Vagina (tissue), 2 donors: ENCODE measurements at regions not wholly inside any gene's neighbourhood (a gene's known extent, or its start where the extent isn't known, plus 50 kb on each side); places are given as distances from the start of the nearest gene placed in this dataset.

Experiments
- DNase-seq, 2 donors: peaks; one replicate each; pipeline ENCODE4 v3.0.0-alpha.2; 2017; ENCODE audit errors: extremely low spot score in 2 of 2
- H3K27ac ChIP-seq: fragments of 200-600 bp; sonication (generic); one replicate; pipeline ENCODE4 v1.5.1; 2019
- H3K27me3 ChIP-seq: fragments of 200-600 bp; sonication (generic); one replicate; pipeline ENCODE4 v1.5.1; 2019
- H3K36me3 ChIP-seq, 2 donors: fragments of 200-600 bp; sonication (generic); one replicate each; pipeline ENCODE4 v1.5.1; 2017 to 2019
- H3K4me1 ChIP-seq: fragments of 200-600 bp; sonication (generic); one replicate; pipeline ENCODE4 v1.5.1; 2019
- H3K4me3 ChIP-seq, 2 donors: fragments of 200-600 bp; sonication (generic); 1 replicate in 1 of 2; 2 replicates in 1 of 2; pipeline ENCODE4 v1.5.1; 2016 to 2019
- H3K9me3 ChIP-seq: fragments of 200-600 bp; sonication (generic); one replicate; pipeline ENCODE4 v1.5.1; 2019
- POLR2A ChIP-seq, 2 donors: fragments of 450-650 bp; IDR thresholded peaks; one replicate each; pipeline ENCODE4 v1.6.1; 2017; ENCODE audit warnings: antibody characterized with exemption in 2 of 2, mild to moderate bottlenecking in 2 of 2, moderate library complexity in 2 of 2
- POLR2AphosphoS5 ChIP-seq, 2 donors: sonication (generic); formaldehyde crosslinking; IDR thresholded peaks; one replicate each; pipeline ENCODE4 v1.9.0; 2017; ENCODE audit warnings: antibody characterized with exemption in 2 of 2, mild to moderate bottlenecking in 2 of 2, low read depth in 1 of 2; ENCODE audit not compliant: insufficient read depth in 1 of 2
- intact Hi-C: fragments of 100-400 bp; cut with DNase I; formaldehyde crosslinking; loops from one replicate; pipeline ENCODE4 v1.15.1; 2023
- TF ChIP-seq, protein P1 (sequence below), 3 experiments: fragments of 450-650 bp in 2 of 3; fragments of 200-600 bp in 1 of 3; sonication (generic) in 1 of 3; IDR thresholded peaks; one replicate each; pipeline ENCODE4 v1.5.1; 2017 to 2019; ENCODE audit warnings: antibody characterized with exemption in 3 of 3, mild to moderate bottlenecking in 2 of 3, moderate library complexity in 2 of 3

DNA sequence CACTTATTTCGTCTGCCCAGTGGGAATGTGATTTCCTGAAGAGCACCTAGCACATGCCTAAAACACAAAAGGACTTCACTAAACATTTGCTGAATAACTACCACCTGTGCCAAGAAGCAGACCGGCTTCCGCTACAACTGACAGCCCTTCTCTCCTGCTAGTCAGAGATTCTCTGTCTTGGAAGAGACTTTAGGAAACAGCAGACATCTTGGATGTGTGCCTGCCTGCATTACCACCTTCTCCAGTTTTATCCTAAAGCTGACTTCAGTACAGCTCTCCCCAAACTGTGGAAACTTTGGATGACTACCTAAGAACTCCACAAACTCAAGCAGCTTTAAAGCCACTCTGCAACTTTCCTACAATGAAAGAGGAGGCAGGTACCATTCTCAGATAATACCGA lies 116.5 kb upstream of the MAN2A1 start:
- no peaks in the 10 kb centered on the region for H3K27me3 ChIP-seq
- no peak overlapping the region for H3K27ac ChIP-seq
- no peaks in the 10 kb centered on the region for H3K36me3 ChIP-seq
- H3K4me1 ChIP-seq, result no peaks in the 10 kb centered on the region
- no peaks in the 10 kb centered on the region for H3K9me3 ChIP-seq
- no peak for DNase-seq
- TF ChIP-seq POLR2AphosphoS5 (IDR thresholded peaks at IDR 0.05; ENCODE audit: insufficient read depth in 1 of 2, low read depth in 1 of 2) (no peak), POLR2A (IDR thresholded peaks at IDR 0.05) (no peak)
- TF ChIP-seq, protein P1, sequence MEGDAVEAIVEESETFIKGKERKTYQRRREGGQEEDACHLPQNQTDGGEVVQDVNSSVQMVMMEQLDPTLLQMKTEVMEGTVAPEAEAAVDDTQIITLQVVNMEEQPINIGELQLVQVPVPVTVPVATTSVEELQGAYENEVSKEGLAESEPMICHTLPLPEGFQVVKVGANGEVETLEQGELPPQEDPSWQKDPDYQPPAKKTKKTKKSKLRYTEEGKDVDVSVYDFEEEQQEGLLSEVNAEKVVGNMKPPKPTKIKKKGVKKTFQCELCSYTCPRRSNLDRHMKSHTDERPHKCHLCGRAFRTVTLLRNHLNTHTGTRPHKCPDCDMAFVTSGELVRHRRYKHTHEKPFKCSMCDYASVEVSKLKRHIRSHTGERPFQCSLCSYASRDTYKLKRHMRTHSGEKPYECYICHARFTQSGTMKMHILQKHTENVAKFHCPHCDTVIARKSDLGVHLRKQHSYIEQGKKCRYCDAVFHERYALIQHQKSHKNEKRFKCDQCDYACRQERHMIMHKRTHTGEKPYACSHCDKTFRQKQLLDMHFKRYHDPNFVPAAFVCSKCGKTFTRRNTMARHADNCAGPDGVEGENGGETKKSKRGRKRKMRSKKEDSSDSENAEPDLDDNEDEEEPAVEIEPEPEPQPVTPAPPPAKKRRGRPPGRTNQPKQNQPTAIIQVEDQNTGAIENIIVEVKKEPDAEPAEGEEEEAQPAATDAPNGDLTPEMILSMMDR (IDR thresholded peaks at IDR 0.05), result no peak
- H3K4me3 ChIP-seq, result no peak overlapping the region
- intact Hi-C loops, result no loop called here

DNA sequence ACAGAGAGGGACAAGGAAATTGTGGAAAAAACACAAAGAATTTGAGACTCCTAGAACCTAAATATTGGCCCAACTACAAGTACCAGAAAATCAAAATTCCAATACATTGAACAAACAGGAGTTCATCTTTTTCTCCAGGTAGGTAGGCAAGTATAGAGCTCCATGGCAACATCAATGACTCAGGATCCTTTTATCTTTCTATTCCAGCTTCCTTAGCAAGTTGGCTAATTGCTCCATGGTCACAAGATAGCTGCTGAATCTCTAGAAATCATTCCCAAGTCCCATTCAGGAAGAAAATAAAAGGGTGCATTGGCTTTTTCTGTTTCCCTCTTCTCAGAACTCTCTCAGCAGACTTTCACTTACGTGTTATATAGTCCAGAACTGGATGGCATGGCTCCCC lies 117.9 kb upstream of the MAN2A1 start:
- Histone ChIP-seq H3K27me3 (no peaks in the 10 kb centered on the region), H3K36me3 (no peaks in the 10 kb centered on the region), H3K4me3 (no peak overlapping the region), H3K27ac (no peak overlapping the region), H3K4me1 (no peaks in the 10 kb centered on the region), H3K9me3 (no peaks in the 10 kb centered on the region)
- no peak for DNase-seq
- intact Hi-C loops, result no loop called here
- TF ChIP-seq, protein P1 (IDR thresholded peaks at IDR 0.05), result no peak
- TF ChIP-seq POLR2AphosphoS5 (IDR thresholded peaks at IDR 0.05; ENCODE audit: insufficient read depth in 1 of 2, low read depth in 1 of 2) (no peak), POLR2A (IDR thresholded peaks at IDR 0.05) (no peak)

DNA sequence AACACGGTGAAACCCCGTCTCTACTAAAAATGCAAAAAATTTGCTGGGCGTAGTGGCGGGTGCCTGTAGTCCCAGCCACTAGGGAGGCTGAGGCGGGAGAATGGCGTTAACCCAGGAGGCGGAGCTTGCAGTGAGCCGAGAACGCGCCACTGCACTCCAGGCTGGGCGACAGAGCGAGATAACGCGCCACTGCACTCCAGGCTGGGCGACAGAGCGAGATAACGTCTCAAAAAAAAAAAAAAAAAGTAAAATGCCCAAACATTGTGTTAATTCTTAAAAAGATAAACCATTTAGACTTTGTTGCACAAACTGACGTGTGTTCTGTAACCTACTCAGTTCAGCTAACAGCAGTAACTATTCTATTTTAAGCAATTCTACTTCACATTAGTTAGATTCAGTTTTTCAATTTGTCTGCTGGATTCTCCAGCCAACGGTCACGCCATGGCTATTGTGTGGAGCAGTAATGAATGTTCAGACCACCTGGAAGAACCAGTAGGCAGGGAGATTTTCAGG lies 119.3 kb upstream of the MAN2A1 start:
- no peak for TF ChIP-seq POLR2A (IDR thresholded peaks at IDR 0.05)
- no peak for TF ChIP-seq POLR2AphosphoS5 (IDR thresholded peaks at IDR 0.05; ENCODE audit: insufficient read depth in 1 of 2, low read depth in 1 of 2)
- TF ChIP-seq, protein P1 (IDR thresholded peaks at IDR 0.05), result no peak
- no peak for DNase-seq
- Histone ChIP-seq H3K9me3 (no peaks in the 10 kb centered on the region), H3K4me3 (no peak overlapping the region), H3K4me1 (no peaks in the 10 kb centered on the region), H3K27me3 (no peaks in the 10 kb centered on the region), H3K27ac (no peak overlapping the region), H3K36me3 (no peaks in the 10 kb centered on the region)
- intact Hi-C loops, result no loop called here

DNA sequence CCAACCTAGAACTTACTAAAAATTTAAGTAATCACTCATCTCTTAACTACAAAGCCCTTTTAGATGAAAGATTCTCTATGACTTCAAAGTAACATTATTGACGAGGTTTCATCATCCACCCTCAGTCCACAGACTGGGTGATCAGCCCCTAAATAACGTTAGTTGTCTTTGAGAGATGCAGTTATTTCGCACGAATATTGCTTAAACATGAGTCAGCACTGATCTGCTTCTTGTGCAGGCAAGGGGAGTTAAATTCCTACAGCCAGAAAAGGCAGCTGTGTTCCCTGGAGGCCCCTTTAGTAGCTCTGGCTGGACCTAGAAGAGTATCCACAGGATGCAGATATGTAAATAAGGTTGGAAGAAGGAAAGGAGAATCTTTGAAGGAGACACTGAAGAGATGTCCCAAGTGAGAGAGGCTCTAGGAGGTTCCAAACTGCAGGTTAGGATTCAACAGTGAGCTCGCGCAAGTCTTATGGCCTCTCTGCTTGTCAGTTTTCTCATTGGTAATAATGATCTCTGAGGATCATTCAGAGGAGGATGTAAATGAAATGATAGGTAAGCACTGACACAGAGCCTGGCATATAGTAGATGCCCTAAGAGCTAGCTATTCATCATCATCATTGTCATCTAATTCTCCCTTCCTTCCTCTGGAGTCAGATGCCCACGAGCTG lies 122.2 kb upstream of the MAN2A1 start:
- no peak for DNase-seq
- Histone ChIP-seq H3K36me3 (no peaks in the 10 kb centered on the region), H3K4me1 (no peaks in the 10 kb centered on the region), H3K27ac (no peak overlapping the region), H3K27me3 (no peaks in the 10 kb centered on the region), H3K4me3 (no peak overlapping the region), H3K9me3 (no peaks in the 10 kb centered on the region)
- no peak for TF ChIP-seq POLR2A (IDR thresholded peaks at IDR 0.05)
- intact Hi-C loops, result no loop called here

DNA sequence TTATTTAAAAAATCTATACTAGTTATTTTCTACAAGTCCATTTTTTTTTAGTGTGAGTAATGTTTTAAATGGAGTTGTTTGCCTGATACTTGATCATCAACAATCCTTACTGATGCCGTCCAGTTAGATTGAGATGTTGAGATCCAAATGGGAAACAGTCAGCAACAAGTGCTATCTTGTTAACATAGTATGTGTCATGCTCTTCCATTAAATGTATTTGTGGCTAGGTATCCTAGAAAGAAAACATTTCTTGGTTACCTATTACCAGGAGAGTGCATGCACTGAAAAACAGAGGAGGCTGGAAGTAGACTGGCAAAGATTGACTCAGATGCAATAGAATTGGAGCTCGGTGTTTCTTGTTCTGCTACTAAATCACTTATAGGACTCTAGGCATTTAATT lies 123.4 kb upstream of the MAN2A1 start:
- intact Hi-C loops, result no loop called here
- Histone ChIP-seq H3K36me3 (no peaks in the 10 kb centered on the region), H3K27me3 (no peaks in the 10 kb centered on the region), H3K27ac (no peak overlapping the region), H3K4me3 (no peak overlapping the region), H3K4me1 (no peaks in the 10 kb centered on the region), H3K9me3 (no peaks in the 10 kb centered on the region)
- no peak for DNase-seq
- no peak for TF ChIP-seq POLR2A (IDR thresholded peaks at IDR 0.05)
- TF ChIP-seq, protein P1 (IDR thresholded peaks at IDR 0.05), result no peak
- no peak for TF ChIP-seq POLR2AphosphoS5 (IDR thresholded peaks at IDR 0.05; ENCODE audit: insufficient read depth in 1 of 2, low read depth in 1 of 2)
